T-helper 2 cell (primary cell): ENCODE measurements at regions not wholly inside any gene's neighbourhood (a gene's known extent, or its start where the extent isn't known, plus 50 kb on each side); places are given as distances from the start of the nearest gene placed in this dataset.

Source experiments
- DNase-seq, 5 experiments: peaks; one replicate each; pipeline versions ENCODE4 v3.0.0 to v3.0.0-alpha.2; 2012 to 2022

DNA sequence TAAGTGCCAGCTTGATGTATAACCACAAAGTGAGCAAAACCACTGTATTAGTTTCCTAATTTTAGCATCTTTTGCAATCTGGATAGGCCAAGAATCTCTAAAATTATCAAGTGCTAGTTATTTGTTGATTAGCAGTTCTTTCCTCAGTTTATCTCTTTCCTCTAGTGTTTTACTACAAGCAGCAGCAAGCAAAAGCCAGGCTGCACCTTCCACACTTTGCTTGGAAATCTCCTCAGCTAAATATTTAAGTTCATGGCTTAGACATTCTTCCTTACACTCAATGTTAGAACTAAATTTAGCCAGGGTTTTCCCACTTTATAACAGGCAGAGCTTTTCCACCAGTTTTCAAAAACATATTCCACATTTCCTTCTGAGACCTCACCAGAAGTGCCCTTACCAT, 85.7 kb upstream of the BMPER start:
- DNase-seq, result no peak

DNA sequence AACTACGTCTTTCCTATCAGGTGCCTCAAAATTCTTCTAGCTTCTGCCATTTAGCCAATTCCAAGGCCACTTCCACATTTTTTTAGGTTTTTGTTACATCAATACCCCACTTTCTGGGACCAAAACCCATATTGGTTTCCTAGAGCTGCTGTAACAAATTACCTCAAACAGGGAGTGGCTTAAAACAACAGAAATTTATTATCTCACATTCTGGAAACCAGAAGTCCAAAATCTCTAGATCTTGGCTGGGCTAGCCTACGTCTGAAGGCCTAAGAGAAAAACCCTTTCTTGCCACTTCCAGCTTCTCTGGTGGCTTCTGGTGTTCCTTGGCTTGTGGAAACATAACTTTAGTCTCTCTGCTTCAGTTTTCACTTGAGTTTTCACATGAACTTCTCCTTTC, 85.1 kb upstream of the BMPER start:
- DNase-seq, result no peak

DNA sequence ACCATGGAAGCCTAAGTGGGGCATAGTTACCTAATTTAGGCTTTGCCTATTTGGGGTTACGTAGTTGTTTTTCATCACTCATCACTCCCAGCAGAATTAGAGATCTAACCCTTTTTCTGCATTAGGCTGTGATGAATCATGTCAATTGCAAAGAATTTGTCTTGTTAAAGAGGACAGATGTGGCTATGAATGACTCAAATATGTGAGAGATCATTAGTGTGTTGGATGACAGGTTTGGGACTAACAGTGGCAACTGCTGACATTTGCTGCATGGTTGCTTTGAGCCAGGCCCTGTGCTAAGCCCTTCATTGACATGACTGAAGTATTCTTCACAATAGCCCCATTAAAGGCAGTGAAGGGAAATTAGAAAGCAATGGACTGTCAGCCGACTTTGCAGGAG, 83.4 kb upstream of the BMPER start:
- DNase-seq, result no peak

DNA sequence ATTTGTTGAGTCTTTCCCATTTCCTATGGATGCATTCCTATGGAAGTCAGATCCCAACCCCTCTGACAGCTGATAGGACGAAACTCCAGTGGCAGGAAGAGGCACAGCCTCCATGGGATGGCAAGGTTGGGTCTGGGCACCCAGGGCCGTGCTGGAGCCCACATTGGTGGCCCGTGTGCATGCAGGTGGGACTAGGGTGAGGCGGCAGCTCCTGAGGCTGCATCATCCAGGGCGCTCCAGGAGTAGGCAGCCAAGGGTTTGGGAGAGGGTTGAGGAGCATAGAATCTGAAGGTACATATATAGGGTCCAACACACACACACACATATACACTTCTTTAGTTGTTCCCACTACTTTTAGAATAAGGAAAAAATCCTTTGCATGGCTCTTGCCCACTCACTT, 81.4 kb upstream of the BMPER start:
- no peak for DNase-seq

DNA sequence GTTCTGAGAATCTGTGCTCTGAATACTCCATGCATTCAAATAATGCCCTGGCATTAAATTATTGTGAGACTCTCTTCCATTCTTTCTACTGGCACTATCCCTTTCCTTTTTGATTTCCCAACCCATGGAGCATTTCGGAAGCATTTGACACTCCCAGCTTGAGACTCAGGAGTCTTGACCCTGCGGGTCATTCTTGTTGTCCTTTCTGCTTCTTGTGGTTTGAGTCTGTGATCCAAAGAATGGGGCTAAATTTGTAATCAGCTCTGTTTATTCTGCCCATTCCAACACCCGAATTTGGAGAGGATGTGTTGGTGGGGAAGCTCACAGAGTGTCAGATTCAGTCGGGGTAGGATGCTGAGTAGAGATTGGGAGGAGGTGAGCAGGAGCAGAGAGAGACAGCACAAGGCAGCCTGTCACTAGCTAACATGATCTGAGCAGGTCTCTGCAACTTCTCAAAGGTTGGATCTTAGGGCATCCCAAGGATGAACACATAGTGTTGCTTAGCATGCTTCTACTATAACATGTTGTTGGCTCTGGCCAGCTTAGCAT, 80.4 kb upstream of the BMPER start:
- DNase-seq, result no peak

DNA sequence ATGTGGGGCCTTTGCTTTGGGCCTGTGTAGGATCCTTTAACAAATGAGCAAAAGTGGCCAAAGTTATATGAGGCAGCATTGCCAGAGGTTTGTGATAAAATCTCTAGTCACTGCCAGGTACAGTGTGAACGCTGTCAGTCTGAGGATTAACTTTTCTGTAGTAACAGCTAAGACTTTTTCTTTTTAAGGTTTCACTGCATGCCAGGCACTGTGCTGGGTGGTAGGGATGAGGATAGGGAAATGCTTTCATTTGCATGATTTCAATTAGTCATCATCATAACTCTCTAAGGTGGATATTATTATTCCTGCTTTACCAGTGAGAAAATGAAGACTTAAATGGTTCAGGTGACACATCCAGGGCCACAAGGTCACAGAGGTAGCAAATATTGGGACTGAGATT, 79.7 kb upstream of the BMPER start:
- DNase-seq, result no peak

DNA sequence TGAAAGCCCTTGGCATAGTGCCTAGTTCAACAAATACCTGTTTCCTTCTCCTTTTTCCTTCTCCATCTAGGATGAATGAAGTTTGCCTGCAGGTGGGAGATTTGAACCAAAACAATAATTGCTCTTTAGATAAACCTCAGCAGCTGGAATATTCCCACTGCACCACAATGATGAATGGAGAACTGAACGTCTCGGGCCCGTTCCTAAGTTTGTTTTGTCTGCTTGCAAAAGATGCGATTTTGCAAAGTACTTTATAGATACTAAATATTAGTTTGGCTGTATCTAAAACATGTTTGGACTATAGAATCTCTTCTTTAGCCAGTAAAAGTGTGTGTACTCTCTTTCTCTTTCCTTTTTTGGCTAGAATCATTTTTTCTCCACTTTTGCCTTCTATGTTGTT, 75.8 kb upstream of the BMPER start:
- DNase-seq, result no peak

DNA sequence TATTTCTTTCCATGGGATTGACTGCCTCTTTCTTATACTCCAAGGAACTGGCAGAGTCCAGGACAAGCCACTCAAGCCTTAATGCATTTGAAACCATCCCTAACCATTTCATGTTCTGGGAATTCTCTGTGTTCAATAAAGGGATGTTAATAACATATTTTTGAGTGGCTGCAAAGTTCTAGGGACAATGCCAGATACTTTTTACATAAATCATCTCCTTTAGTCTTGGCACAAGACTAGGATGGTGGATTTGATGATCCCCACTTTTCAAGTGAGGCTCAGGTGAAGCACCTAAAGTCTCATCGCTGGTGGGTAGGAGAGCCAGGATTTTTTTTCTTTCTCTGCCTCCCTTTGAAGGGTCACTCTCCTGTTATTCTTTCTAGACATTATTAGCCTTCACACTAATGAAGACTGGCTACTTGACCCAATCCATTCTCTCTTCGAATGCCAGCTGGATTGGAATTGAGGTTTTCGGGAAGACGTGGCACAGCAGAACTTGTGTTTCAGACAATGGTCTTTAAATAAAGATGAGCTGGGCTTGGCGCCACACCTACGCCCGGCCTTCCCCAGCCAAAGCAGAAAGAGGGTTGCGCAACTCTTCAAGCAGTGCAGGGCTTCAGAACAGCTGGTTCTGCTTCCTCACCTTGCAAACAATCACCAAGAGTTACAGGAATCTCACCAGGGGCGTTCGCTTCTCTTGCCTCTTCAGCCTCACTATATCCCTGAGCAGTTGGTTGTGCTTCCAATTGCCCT, 73.8 kb upstream of the BMPER start:
- DNase-seq, result no peak

DNA sequence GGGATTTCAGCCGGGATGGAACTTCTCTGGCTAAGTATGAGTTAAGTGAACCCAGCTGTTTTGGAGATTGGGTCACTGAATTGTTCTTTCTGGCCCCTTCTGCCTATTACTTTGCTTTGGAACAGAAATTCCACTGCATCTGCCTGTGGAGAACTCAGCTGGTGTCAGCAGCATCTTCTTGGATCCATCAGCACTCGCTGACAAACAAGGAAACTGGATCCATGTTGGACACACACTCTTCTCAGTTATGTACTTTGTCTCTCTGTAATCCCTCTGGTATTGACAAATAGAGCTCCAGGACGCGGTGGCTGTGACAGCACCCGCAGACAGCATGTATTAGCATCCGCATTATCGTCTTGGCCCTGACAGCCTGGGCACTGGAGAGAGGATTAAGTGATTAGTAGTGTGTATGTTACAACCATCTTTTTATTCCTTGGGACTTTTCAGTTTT, 73.0 kb upstream of the BMPER start:
- no peak for DNase-seq

DNA sequence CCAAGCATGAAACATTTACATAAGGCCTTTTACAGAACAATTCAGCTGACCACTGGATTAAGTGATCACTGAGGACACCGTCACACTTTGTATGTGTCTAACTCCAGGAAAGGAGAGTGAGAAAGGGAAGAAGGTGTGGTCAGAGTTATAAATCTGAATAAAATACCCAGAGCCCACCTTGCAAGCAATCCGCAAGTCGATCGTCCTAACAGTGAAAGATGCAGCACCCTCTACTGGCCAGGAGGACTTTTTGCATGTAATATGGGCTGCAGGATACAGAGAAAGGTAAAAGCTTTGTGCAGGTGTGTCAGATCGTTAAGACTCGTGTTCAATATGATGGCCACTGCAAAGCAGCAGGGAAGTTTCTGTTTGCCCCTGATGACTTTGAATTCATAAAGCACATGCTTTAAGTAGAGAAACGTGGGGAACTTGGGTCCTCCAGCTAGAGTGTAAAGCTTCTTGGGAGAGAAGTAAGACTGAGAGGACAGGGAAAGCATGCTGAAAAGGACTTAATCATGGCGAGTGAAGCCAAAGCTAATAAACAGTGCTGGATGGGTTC, 68.5 kb upstream of the BMPER start:
- DNase-seq, result no peak

DNA sequence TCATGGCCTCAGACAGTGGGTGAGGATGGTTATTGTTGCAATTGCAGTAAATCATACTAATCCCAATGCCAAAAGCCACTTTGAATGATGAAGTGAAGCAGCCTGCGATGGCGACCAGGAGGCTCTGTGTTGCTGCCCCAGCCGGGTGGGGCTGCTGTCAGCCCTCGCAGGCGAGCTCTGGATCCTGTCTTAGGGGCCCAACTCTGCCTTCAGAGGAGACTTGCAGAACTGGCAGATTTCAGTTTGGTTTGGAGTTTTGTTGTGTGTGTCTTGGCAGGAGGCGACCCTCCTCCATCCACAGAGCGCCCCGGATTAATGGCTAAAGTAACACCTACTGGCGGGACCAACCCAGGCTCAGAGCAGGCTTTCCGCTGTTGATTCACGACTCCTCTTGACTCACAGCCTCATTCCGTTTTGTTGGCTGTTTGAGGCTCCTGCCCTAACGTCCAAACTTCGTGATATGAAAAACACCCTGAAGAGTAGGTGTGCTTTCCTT, 67.9 kb upstream of the BMPER start:
- no peak for DNase-seq

DNA sequence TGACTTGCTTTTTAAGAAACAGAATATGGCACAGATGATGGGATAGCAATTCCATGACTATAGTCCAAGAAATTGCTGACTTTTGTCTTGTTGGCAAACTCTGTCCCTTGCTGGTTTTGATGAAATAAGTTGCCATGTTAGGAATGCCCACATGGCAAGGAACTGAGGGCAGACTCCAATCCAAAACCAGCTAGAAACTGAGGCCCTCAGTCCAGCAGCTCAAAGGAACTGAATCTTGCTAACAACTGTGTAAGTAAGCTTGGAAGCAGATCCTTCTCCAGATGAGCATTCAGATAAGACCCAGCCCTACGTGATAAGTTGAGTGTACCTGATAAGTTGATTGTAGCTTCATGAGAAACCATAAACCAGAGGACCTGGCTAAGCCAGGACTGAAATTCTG, 64.3 kb upstream of the BMPER start:
- no peak for DNase-seq

DNA sequence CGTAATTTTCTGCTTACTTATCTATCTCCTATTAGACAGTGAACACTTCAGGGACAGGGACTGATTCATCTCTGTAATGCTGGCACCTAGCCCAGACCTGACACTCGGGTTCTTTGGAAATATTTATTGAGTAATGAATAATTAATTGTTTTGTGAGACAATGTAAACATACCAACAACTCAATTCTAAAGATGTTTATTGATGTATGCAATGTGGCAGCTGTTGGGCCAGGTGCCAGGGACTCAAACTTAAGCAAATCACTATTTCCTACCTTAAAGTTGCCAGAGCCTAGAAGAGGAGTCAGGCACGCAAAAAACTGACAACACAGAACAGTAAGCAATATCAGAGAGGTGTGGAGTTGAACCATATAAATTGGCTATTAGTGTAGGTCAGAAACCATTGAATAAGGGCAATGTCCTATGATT, 63.6 kb upstream of the BMPER start:
- no peak for DNase-seq

DNA sequence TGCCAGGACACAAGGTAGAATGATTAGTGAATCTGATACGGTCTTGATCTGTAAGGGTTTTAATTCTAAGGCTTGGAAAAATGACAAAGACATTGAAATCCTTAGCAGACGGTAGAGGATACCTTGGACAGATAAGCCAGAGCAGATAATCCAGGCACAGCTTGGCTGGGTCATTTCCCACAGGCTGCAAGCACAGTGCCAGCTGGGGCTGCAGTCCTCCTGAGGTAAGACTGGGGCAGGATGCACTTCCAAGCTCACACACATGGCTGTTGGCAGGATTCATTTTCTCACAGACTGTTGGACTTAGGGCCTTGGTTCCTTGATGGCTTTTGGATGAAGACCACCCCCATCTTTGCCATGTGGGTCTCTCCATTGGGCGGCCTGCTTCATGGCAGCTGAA, 63.2 kb upstream of the BMPER start:
- DNase-seq, result no peak

DNA sequence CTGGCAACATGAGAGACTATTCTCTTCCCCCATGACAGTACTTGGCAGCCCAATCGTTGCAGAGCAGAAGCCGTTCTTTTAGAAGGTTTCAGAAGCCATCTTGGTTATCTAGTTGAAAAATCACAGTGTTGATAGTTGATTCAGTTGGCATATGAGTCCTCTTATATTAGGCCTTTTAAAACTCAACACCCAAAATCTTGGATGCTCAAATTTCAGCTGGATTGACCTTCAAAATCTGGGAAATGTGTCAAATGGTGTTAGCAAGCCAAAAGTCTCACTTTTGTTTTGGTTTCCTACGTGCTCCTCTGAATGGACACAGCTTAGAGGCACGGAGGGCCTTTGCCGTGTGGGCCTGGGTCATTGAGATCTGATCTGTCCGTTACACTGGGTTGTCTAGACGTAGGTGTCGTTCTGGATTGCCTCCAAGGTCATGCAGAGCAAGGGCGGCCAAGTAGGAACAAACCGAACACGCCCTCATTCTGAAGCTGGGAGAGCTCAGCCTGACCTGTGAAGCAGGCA, 59.3 kb upstream of the BMPER start:
- DNase-seq, result no peak

DNA sequence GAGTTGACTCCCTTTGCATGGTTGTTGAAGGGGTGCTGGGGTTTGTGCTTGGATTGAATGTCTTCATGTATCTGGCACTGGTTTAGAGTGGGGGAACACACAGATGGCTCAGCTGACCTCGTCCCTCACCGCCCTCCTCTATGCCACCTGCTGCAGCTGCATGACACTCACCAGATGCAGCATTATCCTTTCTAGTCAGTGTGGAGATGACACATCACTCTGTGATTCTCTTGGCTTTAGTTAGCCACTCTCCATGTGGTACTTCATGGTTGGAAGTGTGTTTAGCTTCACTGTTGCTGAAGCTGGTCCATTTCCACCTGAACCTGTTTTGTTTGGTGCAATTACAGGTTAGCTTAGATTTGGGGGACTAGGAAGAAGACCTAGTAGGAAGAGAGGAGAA, 56.3 kb upstream of the BMPER start:
- DNase-seq, result no peak

DNA sequence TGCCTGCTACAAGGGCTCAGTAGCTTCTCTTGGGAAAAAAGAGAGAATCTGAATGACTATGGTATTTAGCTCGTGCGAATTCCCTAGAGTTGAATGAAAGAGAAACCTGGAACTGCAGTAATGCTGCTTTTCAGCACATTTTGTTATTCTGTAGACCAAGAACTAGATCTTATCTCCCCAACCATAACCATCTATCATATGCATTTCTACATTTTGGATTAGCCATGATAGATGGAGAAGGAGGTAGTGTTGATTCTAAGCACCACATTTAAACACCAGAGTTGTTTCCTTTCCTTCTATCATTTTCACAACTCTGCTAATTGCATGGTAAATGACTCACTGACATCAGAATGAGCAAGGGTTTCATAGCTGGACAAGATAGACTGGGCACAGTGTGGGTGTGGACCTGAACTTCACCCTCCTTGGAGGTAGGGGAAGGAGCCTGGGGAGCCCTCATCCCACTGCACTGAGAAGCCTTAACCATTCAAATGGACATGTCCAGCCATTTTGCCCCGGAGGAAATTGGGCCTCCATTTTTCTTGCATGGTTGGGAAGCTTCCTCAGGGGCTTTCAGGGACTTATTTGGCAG, 55.3 kb upstream of the BMPER start:
- no peak for DNase-seq

DNA sequence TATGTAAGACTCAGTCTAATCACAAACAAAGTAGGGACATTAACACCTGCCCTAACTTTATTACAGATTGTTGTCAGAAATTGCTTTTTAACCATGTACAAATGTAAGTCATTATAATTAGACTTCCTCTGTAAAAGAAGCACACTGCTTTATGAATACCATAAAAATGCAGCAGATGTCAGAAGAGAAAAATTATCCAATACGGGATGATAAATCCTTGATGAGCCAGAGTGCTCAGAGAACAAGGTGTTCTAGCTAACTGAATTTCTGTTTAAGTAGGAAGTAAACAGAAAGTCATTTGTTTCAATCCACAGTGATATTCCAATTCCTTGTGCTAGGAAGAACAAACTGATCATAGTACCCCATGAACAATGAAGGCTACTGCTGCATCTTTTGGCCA, 54.6 kb upstream of the BMPER start:
- DNase-seq, result no peak

DNA sequence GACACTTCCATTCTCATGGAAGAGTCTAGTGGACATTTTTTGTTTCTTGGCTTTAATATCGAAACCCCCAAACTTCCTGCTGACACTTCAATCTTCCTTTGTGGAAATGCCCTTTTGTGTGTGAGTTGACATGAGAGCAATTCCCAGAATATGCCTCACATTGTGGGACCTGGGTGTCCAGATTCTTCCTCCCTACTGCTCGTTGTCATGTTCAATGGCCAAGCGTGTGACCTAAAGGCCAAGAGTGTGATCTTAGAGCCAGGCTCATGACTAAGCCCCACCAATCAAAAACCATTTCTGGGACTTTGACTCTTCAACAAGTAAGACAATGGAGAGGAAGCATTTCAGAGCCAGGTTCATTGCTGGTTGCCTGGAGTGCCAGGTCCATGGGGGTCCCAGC, 52.5 kb upstream of the BMPER start:
- DNase-seq, result no peak

DNA sequence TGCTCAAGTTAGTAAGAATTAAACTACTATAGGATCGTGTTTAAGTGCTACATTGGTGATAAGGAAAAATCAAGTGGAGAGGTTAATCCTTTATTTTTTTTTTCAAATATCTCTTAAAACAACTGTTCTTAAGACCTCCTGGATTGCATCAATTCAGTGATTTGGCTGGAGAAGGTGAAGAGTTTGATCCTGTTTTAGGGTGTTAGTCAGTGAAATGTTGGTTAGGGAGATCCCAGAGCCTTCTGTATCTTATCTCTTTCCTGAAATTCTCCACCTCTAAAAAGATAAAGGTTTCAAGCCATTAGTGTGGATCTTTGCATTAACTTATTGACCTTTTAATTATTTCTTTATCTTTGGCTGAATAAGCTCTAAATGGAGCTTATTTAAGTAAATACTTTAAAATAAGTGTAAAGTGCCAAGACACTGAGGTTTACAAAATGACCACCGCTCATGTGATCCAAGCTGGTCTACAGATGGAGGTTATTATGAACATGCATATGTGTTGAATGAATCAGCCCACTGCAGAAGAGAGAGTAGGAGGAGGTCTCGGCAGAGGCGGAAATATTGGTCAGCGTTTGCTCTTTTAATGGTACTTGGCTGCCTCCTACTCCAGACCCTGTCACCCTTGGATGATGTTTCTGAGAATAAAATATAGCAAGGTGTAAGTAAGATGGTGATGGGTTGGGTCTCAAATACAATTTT, 51.8 kb upstream of the BMPER start:
- DNase-seq, result no peak

DNA sequence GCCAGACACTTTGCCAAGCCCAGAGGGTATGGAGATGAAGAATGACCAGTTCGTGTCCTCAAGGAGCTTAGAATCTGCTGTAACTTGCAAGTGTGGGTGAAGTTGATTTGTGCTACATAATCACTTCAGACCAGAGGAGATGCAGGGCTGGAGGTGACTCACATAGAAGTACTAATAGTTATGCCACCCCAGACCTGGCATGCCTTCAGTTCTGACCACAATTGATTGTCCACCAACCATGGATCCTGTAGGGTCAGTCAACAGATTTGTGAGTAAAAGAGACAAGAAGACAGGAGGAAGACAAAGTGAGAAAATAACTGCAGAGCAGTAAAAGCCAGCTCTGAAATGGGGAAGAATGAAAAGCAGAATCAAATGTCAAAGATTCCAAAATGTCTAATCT, 51.2 kb upstream of the BMPER start:
- no peak for DNase-seq

DNA sequence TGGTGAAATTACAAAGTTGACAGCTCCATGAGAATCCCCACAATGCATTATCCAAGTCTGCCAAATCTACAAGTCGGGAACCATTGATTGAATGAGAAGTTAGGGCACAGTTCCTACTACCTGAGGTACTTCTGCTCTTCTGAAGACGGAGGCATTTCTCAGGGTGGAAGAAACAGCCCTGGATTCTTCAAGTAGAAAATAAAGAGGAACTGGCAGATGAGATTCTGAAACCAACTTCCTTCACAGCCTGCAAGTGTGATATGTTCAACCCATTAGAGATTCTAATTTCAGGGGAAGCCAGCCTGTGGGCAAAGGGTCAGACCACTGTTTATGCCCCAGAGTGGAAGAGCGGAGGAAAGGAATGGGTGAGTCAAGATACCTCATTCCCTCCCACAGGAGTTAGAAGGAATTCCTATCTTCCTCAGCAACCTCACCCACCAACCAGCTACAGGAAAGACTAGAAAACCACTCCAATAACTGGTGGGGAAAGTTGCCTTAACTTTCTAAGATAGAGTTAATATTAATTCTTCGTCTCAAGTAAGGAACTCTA, 50.5 kb upstream of the BMPER start:
- DNase-seq, result no peak
